ENCODE measurements at regions not wholly inside any gene's neighbourhood (a gene's known extent, or its start where the extent isn't known, plus 50 kb on each side); places are given as distances from the start of the nearest gene placed in this dataset.

- H3K36me3 Mint-ChIP-seq, result no peaks in the 10 kb centered on the region
- H3K4me3 Mint-ChIP-seq, result no peak overlapping the region
- H3K27me3 Mint-ChIP-seq, result no peaks in the 10 kb centered on the region
- ATAC-seq (no peak), DNase-seq (ENCODE audit: low spot score) (no peak)
- no peak overlapping the region for H3K27ac Mint-ChIP-seq
- H3K4me1 Mint-ChIP-seq (ENCODE audit: low read depth in 2 of 2), result no peaks in the 10 kb centered on the region
- peaks cover 5% of the 10 kb centered on the region for H3K9me3 Mint-ChIP-seq
Measured at GRCh38 chr1:209059376-209059775, 524.1 kb upstream of the CAMK1G start.

GRCh38 chr1:209059981-209060380, 523.5 kb upstream of the CAMK1G start:
- Mint-ChIP-seq H3K36me3 (no peaks in the 10 kb centered on the region), H3K4me1 (ENCODE audit: low read depth in 2 of 2) (no peaks in the 10 kb centered on the region)

GRCh38 chr1:209062081-209062620, 521.4 kb upstream of the CAMK1G start:
- Mint-ChIP-seq H3K4me3 (no peak overlapping the region), H3K36me3 (no peaks in the 10 kb centered on the region), H3K27ac (no peak overlapping the region), H3K9me3 (peaks cover 3% of the 10 kb centered on the region), H3K27me3 (peaks cover 2 to 11% of the 10 kb centered on the region in 2 donors), H3K4me1 (ENCODE audit: low read depth in 2 of 2) (no peaks in the 10 kb centered on the region)
- no peak for DNase-seq (ENCODE audit: low spot score)
- no peak for ATAC-seq

More at GRCh38 chr1:209059981-209060380, 523.5 kb upstream of the CAMK1G start:
- DNase-seq (ENCODE audit: low spot score) (no peak), ATAC-seq (no peak)
- H3K4me3 Mint-ChIP-seq, result no peak overlapping the region
- no peaks in the 10 kb centered on the region for H3K27me3 Mint-ChIP-seq
- peaks cover 3% of the 10 kb centered on the region for H3K9me3 Mint-ChIP-seq
- no peak overlapping the region for H3K27ac Mint-ChIP-seq

- H3K27me3 Mint-ChIP-seq, result peaks cover 2 to 11% of the 10 kb centered on the region in 2 donors
- H3K36me3 Mint-ChIP-seq, result no peaks in the 10 kb centered on the region
- peaks cover 3% of the 10 kb centered on the region for H3K9me3 Mint-ChIP-seq
- H3K4me1 Mint-ChIP-seq (ENCODE audit: low read depth in 2 of 2), result no peaks in the 10 kb centered on the region
- DNase-seq (ENCODE audit: low spot score) (no peak), ATAC-seq (no peak)
- no peak overlapping the region for H3K4me3 Mint-ChIP-seq
- no peak overlapping the region for H3K27ac Mint-ChIP-seq
Measured at GRCh38 chr1:209062863-209063262, 520.7 kb upstream of the CAMK1G start.

GRCh38 chr1:209063767-209064659, 519.5 kb upstream of the CAMK1G start:
- Mint-ChIP-seq H3K27me3 (peaks cover 2 to 11% of the 10 kb centered on the region in 2 donors), H3K9me3 (peaks cover 3% of the 10 kb centered on the region), H3K4me1 (ENCODE audit: low read depth in 2 of 2) (no peaks in the 10 kb centered on the region), H3K27ac (no peak overlapping the region), H3K4me3 (no peak overlapping the region), H3K36me3 (no peaks in the 10 kb centered on the region)
- ATAC-seq (no peak), DNase-seq (ENCODE audit: low spot score) (no peak)

GRCh38 chr1:209064850-209065706, 518.4 kb upstream of the CAMK1G start:
- peaks cover 2 to 11% of the 10 kb centered on the region in 2 donors for H3K27me3 Mint-ChIP-seq
- H3K36me3 Mint-ChIP-seq, result no peaks in the 10 kb centered on the region
- H3K9me3 Mint-ChIP-seq, result peaks cover 1% of the 10 kb centered on the region
- H3K4me3 Mint-ChIP-seq, result no peak overlapping the region
- no peaks in the 10 kb centered on the region for H3K4me1 Mint-ChIP-seq (ENCODE audit: low read depth in 2 of 2)
- ATAC-seq (no peak), DNase-seq (ENCODE audit: low spot score) (no peak)
- H3K27ac Mint-ChIP-seq, result no peak overlapping the region

- no peak for ATAC-seq
- Mint-ChIP-seq H3K9me3 (peaks cover 3% of the 10 kb centered on the region), H3K27ac (no peak overlapping the region), H3K4me3 (no peak overlapping the region), H3K27me3 (no peaks in the 10 kb centered on the region), H3K36me3 (no peaks in the 10 kb centered on the region), H3K4me1 (ENCODE audit: low read depth in 2 of 2) (no peaks in the 10 kb centered on the region)
- no peak for DNase-seq (ENCODE audit: low spot score)
Measured at GRCh38 chr1:209072481-209072880, 511.0 kb upstream of the CAMK1G start.

GRCh38 chr1:209073879-209074278, 509.6 kb upstream of the CAMK1G start:
- H3K27ac Mint-ChIP-seq, result no peak overlapping the region
- no peaks in the 10 kb centered on the region for H3K36me3 Mint-ChIP-seq
- DNase-seq (ENCODE audit: low spot score), result no peak

GRCh38 chr1:209074575-209075250, 508.8 kb upstream of the CAMK1G start:
- DNase-seq (ENCODE audit: low spot score) (no peak), ATAC-seq (no peak)
- H3K36me3 Mint-ChIP-seq, result no peaks in the 10 kb centered on the region
- H3K27ac Mint-ChIP-seq, result no peak overlapping the region
- peaks cover 3% of the 10 kb centered on the region for H3K9me3 Mint-ChIP-seq
- no peak overlapping the region for H3K4me3 Mint-ChIP-seq
- no peaks in the 10 kb centered on the region for H3K4me1 Mint-ChIP-seq (ENCODE audit: low read depth in 2 of 2)
- H3K27me3 Mint-ChIP-seq, result no peaks in the 10 kb centered on the region

More at GRCh38 chr1:209073879-209074278, 509.6 kb upstream of the CAMK1G start:
- Mint-ChIP-seq H3K4me3 (no peak overlapping the region), H3K4me1 (ENCODE audit: low read depth in 2 of 2) (no peaks in the 10 kb centered on the region), H3K9me3 (peaks cover 3% of the 10 kb centered on the region), H3K27me3 (no peaks in the 10 kb centered on the region)
- ATAC-seq, result no peak

- Mint-ChIP-seq H3K36me3 (no peaks in the 10 kb centered on the region), H3K27me3 (peaks cover 0 to 11% of the 10 kb centered on the region in 2 donors), H3K4me1 (ENCODE audit: low read depth in 2 of 2) (no peaks in the 10 kb centered on the region), H3K4me3 (no peak overlapping the region), H3K27ac (no peak overlapping the region), H3K9me3 (peaks cover 11% of the 10 kb centered on the region)
- DNase-seq (ENCODE audit: low spot score), result no peak
- ATAC-seq, result no peak
Measured at GRCh38 chr1:209076688-209077087, 506.8 kb upstream of the CAMK1G start.

GRCh38 chr1:209080170-209080781, 503.2 kb upstream of the CAMK1G start:
- no peaks in the 10 kb centered on the region for H3K4me1 Mint-ChIP-seq (ENCODE audit: low read depth in 2 of 2)
- peaks cover 12% of the 10 kb centered on the region for H3K9me3 Mint-ChIP-seq
- H3K27me3 Mint-ChIP-seq, result peaks cover 0 to 14% of the 10 kb centered on the region in 2 donors
- H3K4me3 Mint-ChIP-seq, result no peak overlapping the region
- DNase-seq (ENCODE audit: low spot score), result no peak
- H3K36me3 Mint-ChIP-seq, result no peaks in the 10 kb centered on the region
- no peak for ATAC-seq
- no peak overlapping the region for H3K27ac Mint-ChIP-seq

- no peaks in the 10 kb centered on the region for H3K36me3 Mint-ChIP-seq
- no peaks in the 10 kb centered on the region for H3K4me1 Mint-ChIP-seq (ENCODE audit: low read depth in 2 of 2)
- no peak overlapping the region for H3K27ac Mint-ChIP-seq
- H3K27me3 Mint-ChIP-seq, result peaks cover 0 to 10% of the 10 kb centered on the region in 2 donors
- H3K9me3 Mint-ChIP-seq, result peaks cover 5% of the 10 kb centered on the region
- DNase-seq (ENCODE audit: low spot score), result no peak
- H3K4me3 Mint-ChIP-seq, result no peak overlapping the region
- ATAC-seq, result no peak
Measured at GRCh38 chr1:209086486-209087192, 496.9 kb upstream of the CAMK1G start.

Measured in natural killer cell treated with Interleukin-12 subunit alpha and Interleukin-12 subunit beta and Interleukin-15 and Interleukin-18, amount 100 ng/mL, for 72 hours (primary cell).